HG02970 (cell line): ENCODE measurements at regions not wholly inside any gene's neighbourhood (a gene's known extent, or its start where the extent isn't known, plus 50 kb on each side); places are given as distances from the start of the nearest gene placed in this dataset.

Experiments
- ATAC-seq: cut with Tn5 transposase; IDR thresholded peaks from one replicate; pipeline ENCODE4 v1.9.1; 2021; ENCODE audit warnings: mild to moderate bottlenecking, moderate library complexity, moderate number of reproducible peaks; ENCODE audit not compliant: unreplicated experiment, low FRiP score

- no peak for ATAC-seq
Measured at GRCh38 chr15:69824075-69824876, 273.4 kb downstream of the TLE3 start.

GRCh38 chr15:69824877-69825406, 272.8 kb downstream of the TLE3 start:
- ATAC-seq, result no peak

GRCh38 chr15:69825941-69826818, 271.5 kb downstream of the TLE3 start:
- ATAC-seq, result no peak

GRCh38 chr15:69826819-69827175, 270.9 kb downstream of the TLE3 start:
- no peak for ATAC-seq

GRCh38 chr15:69827751-69828150, 270.0 kb downstream of the TLE3 start:
- no peak for ATAC-seq

GRCh38 chr15:69828181-69828828, 269.4 kb downstream of the TLE3 start:
- no peak for ATAC-seq

GRCh38 chr15:69829974-69830373, 267.7 kb downstream of the TLE3 start:
- no peak for ATAC-seq

GRCh38 chr15:69830430-69830829, 267.3 kb downstream of the TLE3 start:
- ATAC-seq, result no peak

- ATAC-seq, result no peak
Measured at GRCh38 chr15:69830876-69831275, 266.8 kb downstream of the TLE3 start.

GRCh38 chr15:69834267-69834666, 263.4 kb downstream of the TLE3 start:
- no peak for ATAC-seq

GRCh38 chr15:69834761-69835160, 263.0 kb downstream of the TLE3 start:
- no peak for ATAC-seq

GRCh38 chr15:69836048-69836447, 261.7 kb downstream of the TLE3 start:
- ATAC-seq, result no peak

GRCh38 chr15:69836526-69837230, 261.0 kb downstream of the TLE3 start:
- ATAC-seq, result no peak

GRCh38 chr15:69838338-69838737, 259.4 kb downstream of the TLE3 start:
- ATAC-seq, result no peak

- ATAC-seq, result no peak
Measured at GRCh38 chr15:69838994-69839393, 258.7 kb downstream of the TLE3 start.

GRCh38 chr15:69841113-69841828, 256.4 kb downstream of the TLE3 start:
- ATAC-seq, result no peak

GRCh38 chr15:69842851-69843250, 254.9 kb downstream of the TLE3 start:
- no peak for ATAC-seq

- no peak for ATAC-seq
Measured at GRCh38 chr15:69843276-69843899, 254.3 kb downstream of the TLE3 start.

- no peak for ATAC-seq
Measured at GRCh38 chr15:69843900-69844304, 253.8 kb downstream of the TLE3 start.
